GM23338 (cell line): ENCODE measurements at regions not wholly inside any gene's neighbourhood (a gene's known extent, or its start where the extent isn't known, plus 50 kb on each side); places are given as distances from the start of the nearest gene placed in this dataset.

Experiments used
- CREB1 ChIP-seq: fragments of 250-450 bp; sonication (Bioruptor Pico); IDR thresholded peaks from 2 replicates; pipeline ENCODE4 v1.5.0; 2020; ENCODE audit warnings: low read depth, mild to moderate bottlenecking, moderate library complexity
- CTCF ChIP-seq, 2 experiments: fragments of 200-600 bp in 1 of 2; sonication (generic) in 1 of 2; conservative IDR thresholded peaks; 2 replicates each; pipeline versions ENCODE4 v1.5.1 to v1.6.1; 2016 to 2017; ENCODE audit warnings: antibody characterized with exemption in 2 of 2, low read depth in 2 of 2, mild to moderate bottlenecking in 2 of 2, moderate library complexity in 1 of 2
- ETS1 ChIP-seq: IDR thresholded peaks from 2 replicates; pipeline ENCODE4 v1.6.1; 2016; ENCODE audit warnings: antibody characterized with exemption
- EZH2 ChIP-seq: fragments of 200-600 bp; sonication (generic); IDR thresholded peaks from one replicate; pipeline ENCODE4 v1.8.0; 2017; ENCODE audit warnings: antibody characterized with exemption, mild to moderate bottlenecking, low read depth; ENCODE audit not compliant: unreplicated experiment
- EZH2phosphoT487 ChIP-seq: fragments of 200-600 bp; sonication (generic); IDR thresholded peaks from one replicate; pipeline ENCODE4 v1.8.1; 2018; ENCODE audit warnings: antibody characterized with exemption; ENCODE audit not compliant: unreplicated experiment
- JUNB ChIP-seq: IDR thresholded peaks from one replicate; pipeline ENCODE4 v1.6.1; 2016; ENCODE audit warnings: antibody characterized with exemption; ENCODE audit not compliant: unreplicated experiment
- NANOG ChIP-seq: IDR thresholded peaks from 2 replicates; pipeline ENCODE4 v1.6.1; 2016; ENCODE audit warnings: antibody characterized with exemption, borderline replicate concordance
- POLR2AphosphoS5 ChIP-seq: IDR thresholded peaks from 2 replicates; pipeline ENCODE4 v1.6.1; 2016; ENCODE audit warnings: antibody characterized with exemption, low read depth
- REST ChIP-seq: IDR thresholded peaks from one replicate; pipeline ENCODE4 v1.6.1; 2018; ENCODE audit warnings: antibody characterized with exemption; ENCODE audit not compliant: unreplicated experiment
- STAT1 ChIP-seq: IDR thresholded peaks from one replicate; pipeline ENCODE4 v1.6.1; 2016; ENCODE audit warnings: antibody characterized with exemption; ENCODE audit not compliant: unreplicated experiment
- ZNF114 ChIP-seq: fragments of 250-450 bp; sonication (Bioruptor Pico); IDR thresholded peaks from 2 replicates; pipeline ENCODE4 v1.5.0; 2020; ENCODE audit warnings: mild to moderate bottlenecking, moderate library complexity
- ZNF331 ChIP-seq: fragments of 250-450 bp; sonication (Bioruptor Pico); IDR thresholded peaks from 2 replicates; pipeline ENCODE4 v1.5.0; 2020; ENCODE audit warnings: low read depth, mild to moderate bottlenecking, moderate library complexity

GRCh38 chr10:131532745-131533341, 221.3 kb upstream of the TCERG1L start:
- TF ChIP-seq CTCF (conservative IDR thresholded peaks at IDR 0.05; ENCODE audit: low read depth in 2 of 2) (no peak), REST (no peak), EZH2phosphoT487 (no peak), ETS1 (no peak), CREB1 (CRISPR knock-in tag) (no peak), EZH2 (no peak), POLR2AphosphoS5 (no peak), ZNF331 (CRISPR knock-in tag) (no peak), JUNB (no peak), STAT1 (no peak), NANOG (no peak), ZNF114 (no peak)
